Astrocyte (in vitro differentiated cells and primary cell): ENCODE measurements at regions not wholly inside any gene's neighbourhood (a gene's known extent, or its start where the extent isn't known, plus 50 kb on each side); places are given as distances from the start of the nearest gene placed in this dataset.

Source experiments
- DNase-seq: peaks from one replicate; pipeline ENCODE4 v3.0.0-alpha.2; 2010; ENCODE audit warnings: low read depth
- FAIRE-seq: peaks from 2 replicates; lab custom pipeline; 2011; peaks lifted over from hg19 to GRCh38; lab: Jason Lieb, UNC
- H2AFZ ChIP-seq: 2 replicates; pipeline ENCODE4 v1.6.0; 2012; ENCODE audit warnings: low read depth, low read length, inconsistent platforms
- H3K27ac ChIP-seq: 2 replicates; pipeline ENCODE4 v1.5.1; 2011; ENCODE audit warnings: low read depth, low read length, inconsistent platforms
- H3K27me3 ChIP-seq: 2 replicates; pipeline ENCODE4 v1.6.0; 2011; ENCODE audit warnings: low read length, inconsistent platforms; ENCODE audit not compliant: insufficient read depth
- H3K36me3 ChIP-seq: 2 replicates; pipeline ENCODE4 v1.5.1; 2011; ENCODE audit warnings: low read length, inconsistent platforms; ENCODE audit not compliant: insufficient read depth
- H3K4me1 ChIP-seq: 2 replicates; pipeline ENCODE4 v1.5.1; 2011; ENCODE audit warnings: low read length, inconsistent platforms; ENCODE audit not compliant: insufficient read depth
- H3K4me2 ChIP-seq: 2 replicates; pipeline ENCODE4 v1.6.0; 2012; ENCODE audit warnings: low read length, inconsistent platforms
- H3K4me3 ChIP-seq: 2 replicates; pipeline ENCODE4 v1.5.1; 2011; ENCODE audit warnings: low read depth, mild to moderate bottlenecking, low read length, inconsistent platforms; ENCODE audit not compliant: insufficient read depth
- H3K79me2 ChIP-seq: 2 replicates; pipeline ENCODE4 v1.6.0; 2012; ENCODE audit warnings: mild to moderate bottlenecking, low read length, inconsistent platforms; ENCODE audit not compliant: insufficient read depth
- H3K9ac ChIP-seq: 2 replicates; pipeline ENCODE4 v1.6.0; 2012; ENCODE audit warnings: mild to moderate bottlenecking, low read length, inconsistent platforms
- H3K9me3 ChIP-seq: 2 replicates; pipeline ENCODE4 v1.5.1; 2012; ENCODE audit warnings: low read depth, mild to moderate bottlenecking, low read length, inconsistent platforms; ENCODE audit not compliant: insufficient read depth
- H4K20me1 ChIP-seq: 2 replicates; pipeline ENCODE4 v1.6.0; 2012; ENCODE audit warnings: low read length, inconsistent platforms; ENCODE audit not compliant: insufficient read depth
- H3K27ac Mint-ChIP-seq: one replicate; pipeline ENCODE4 v1.8.0; 2021; ENCODE audit warnings: mild to moderate bottlenecking, mixed read lengths; ENCODE audit not compliant: unreplicated experiment
- H3K27me3 Mint-ChIP-seq: one replicate; pipeline ENCODE4 v1.8.0; 2021; ENCODE audit warnings: low read depth, mixed read lengths; ENCODE audit not compliant: unreplicated experiment
- H3K36me3 Mint-ChIP-seq: one replicate; pipeline ENCODE4 v1.8.0; 2021; ENCODE audit warnings: low read depth, mixed read lengths; ENCODE audit not compliant: unreplicated experiment
- H3K4me1 Mint-ChIP-seq: one replicate; pipeline ENCODE4 v1.8.0; 2021; ENCODE audit warnings: low read depth, mixed read lengths; ENCODE audit not compliant: unreplicated experiment
- H3K4me3 Mint-ChIP-seq: one replicate; pipeline ENCODE4 v1.8.0; 2021; ENCODE audit warnings: mild to moderate bottlenecking, moderate library complexity, mixed read lengths; ENCODE audit not compliant: unreplicated experiment
- H3K9me3 Mint-ChIP-seq: one replicate; pipeline ENCODE4 v1.8.0; 2021; ENCODE audit warnings: mild to moderate bottlenecking, mixed read lengths; ENCODE audit not compliant: unreplicated experiment
- CTCF ChIP-seq: IDR thresholded peaks from 2 replicates; pipeline ENCODE4 v1.5.1; 2011; ENCODE audit warnings: low read depth, mild to moderate bottlenecking, inconsistent platforms, low read length, moderate library complexity; ENCODE audit not compliant: insufficient read depth
- EZH2 ChIP-seq: IDR thresholded peaks from 2 replicates; pipeline ENCODE4 v1.6.1; 2012; ENCODE audit warnings: mild to moderate bottlenecking, low read length, inconsistent platforms; ENCODE audit not compliant: insufficient read depth

- no peaks in the 10 kb centered on the region for H3K9me3 ChIP-seq
- no peak overlapping the region for H3K27ac ChIP-seq
- TF ChIP-seq EZH2 (no peak), CTCF (no peak)
- H3K4me2 ChIP-seq = no peak overlapping the region
- no peaks in the 10 kb centered on the region for H3K36me3 ChIP-seq
- no peaks in the 10 kb centered on the region for H3K79me2 ChIP-seq
- H3K27ac Mint-ChIP-seq = no peak overlapping the region
- no peak overlapping the region for H2AFZ ChIP-seq
- FAIRE-seq (no peak), DNase-seq (no peak)
- no peaks in the 10 kb centered on the region for H3K27me3 Mint-ChIP-seq
- H3K4me3 Mint-ChIP-seq = no peak overlapping the region
- H3K9ac ChIP-seq = no peak overlapping the region
- H3K9me3 Mint-ChIP-seq = no peaks in the 10 kb centered on the region
- H3K4me1 Mint-ChIP-seq = peaks cover 21% of the 10 kb centered on the region
- H3K36me3 Mint-ChIP-seq = no peaks in the 10 kb centered on the region
- H4K20me1 ChIP-seq = no peaks in the 10 kb centered on the region
- H3K4me1 ChIP-seq = peaks cover 24% of the 10 kb centered on the region
- H3K27me3 ChIP-seq = no peaks in the 10 kb centered on the region
- no peak overlapping the region for H3K4me3 ChIP-seq
Measured at GRCh38 chr16:5903832-5904231, 806.2 kb upstream of the EEF2KMT start.

GRCh38 chr16:5903153-5903552 lies 805.6 kb upstream of the EEF2KMT start:
- Histone ChIP-seq H3K36me3 (no peaks in the 10 kb centered on the region), H3K9me3 (no peaks in the 10 kb centered on the region), H4K20me1 (no peaks in the 10 kb centered on the region), H3K79me2 (no peaks in the 10 kb centered on the region), H3K27ac (no peak overlapping the region), H3K27me3 (no peaks in the 10 kb centered on the region), H3K9ac (no peak overlapping the region), H2AFZ (no peak overlapping the region), H3K4me1 (peaks cover 24% of the 10 kb centered on the region), H3K4me3 (no peak overlapping the region), H3K4me2 (peak overlapping the region; percentile 17)
- TF ChIP-seq EZH2 (no peak), CTCF (no peak)
- Mint-ChIP-seq H3K4me1 (peaks cover 21% of the 10 kb centered on the region), H3K9me3 (no peaks in the 10 kb centered on the region), H3K36me3 (no peaks in the 10 kb centered on the region), H3K4me3 (no peak overlapping the region), H3K27me3 (no peaks in the 10 kb centered on the region), H3K27ac (no peak overlapping the region)
- FAIRE-seq (no peak), DNase-seq (peak; percentile 9)

- Histone ChIP-seq H2AFZ (no peak overlapping the region), H3K27me3 (no peaks in the 10 kb centered on the region), H3K4me1 (peaks cover 15% of the 10 kb centered on the region), H3K9me3 (no peaks in the 10 kb centered on the region), H3K27ac (no peak overlapping the region), H3K4me3 (no peak overlapping the region), H3K79me2 (no peaks in the 10 kb centered on the region), H4K20me1 (no peaks in the 10 kb centered on the region), H3K9ac (no peak overlapping the region), H3K36me3 (no peaks in the 10 kb centered on the region), H3K4me2 (peak overlapping the region; percentile 21)
- H3K4me3 Mint-ChIP-seq = no peak overlapping the region
- TF ChIP-seq EZH2 (no peak), CTCF (no peak)
- no peak overlapping the region for H3K27ac Mint-ChIP-seq
- H3K36me3 Mint-ChIP-seq = no peaks in the 10 kb centered on the region
- DNase-seq (peak; percentile 50), FAIRE-seq (no peak)
- H3K27me3 Mint-ChIP-seq = no peaks in the 10 kb centered on the region
- peaks cover 2% of the 10 kb centered on the region for H3K9me3 Mint-ChIP-seq
- H3K4me1 Mint-ChIP-seq = peaks cover 10% of the 10 kb centered on the region
Measured at GRCh38 chr16:5900046-5900445, 802.5 kb upstream of the EEF2KMT start.
